GM18909 (cell line): ENCODE measurements at regions not wholly inside any gene's neighbourhood (a gene's known extent, or its start where the extent isn't known, plus 50 kb on each side); places are given as distances from the start of the nearest gene placed in this dataset.

Source experiments
- ATAC-seq: cut with Tn5 transposase; IDR thresholded peaks from one replicate; pipeline ENCODE4 v1.9.1; 2021; ENCODE audit warnings: mild to moderate bottlenecking; ENCODE audit not compliant: unreplicated experiment, poor library complexity

- ATAC-seq, result no peak
Observed at GRCh38 chr11:42138454-42138853, 679.0 kb upstream of the LRRC4C start.

GRCh38 chr11:42145311-42145710 lies 685.9 kb upstream of the LRRC4C start:
- ATAC-seq, result no peak

GRCh38 chr11:42161886-42162285 lies 702.4 kb upstream of the LRRC4C start:
- ATAC-seq, result no peak

GRCh38 chr11:42169191-42169590 lies 709.7 kb upstream of the LRRC4C start:
- ATAC-seq, result no peak

GRCh38 chr11:42170601-42171000 lies 711.1 kb upstream of the LRRC4C start:
- no peak for ATAC-seq

GRCh38 chr11:42171046-42171445 lies 711.6 kb upstream of the LRRC4C start:
- no peak for ATAC-seq

GRCh38 chr11:42172441-42172840 lies 713.0 kb upstream of the LRRC4C start:
- ATAC-seq, result no peak

GRCh38 chr11:42175203-42175602 lies 715.8 kb upstream of the LRRC4C start:
- no peak for ATAC-seq

- no peak for ATAC-seq
Observed at GRCh38 chr11:42179216-42179615, 719.8 kb upstream of the LRRC4C start.

GRCh38 chr11:42195289-42196013 lies 736.0 kb upstream of the LRRC4C start:
- no peak for ATAC-seq

- no peak for ATAC-seq
Observed at GRCh38 chr11:42200311-42200710, 740.9 kb upstream of the LRRC4C start.

- ATAC-seq, result no peak
Observed at GRCh38 chr11:42201603-42202148, 742.2 kb upstream of the LRRC4C start.

GRCh38 chr11:42205518-42205917 lies 746.1 kb upstream of the LRRC4C start:
- no peak for ATAC-seq

- no peak for ATAC-seq
Observed at GRCh38 chr11:42225664-42226063, 766.2 kb upstream of the LRRC4C start.

- ATAC-seq, result no peak
Observed at GRCh38 chr11:42232673-42233072, 773.2 kb upstream of the LRRC4C start.

GRCh38 chr11:42234451-42234951 lies 775.0 kb upstream of the LRRC4C start:
- ATAC-seq, result no peak

- ATAC-seq, result no peak
Observed at GRCh38 chr11:42237701-42238235, 778.3 kb upstream of the LRRC4C start.

- ATAC-seq, result no peak
Observed at GRCh38 chr11:42239188-42239587, 779.7 kb upstream of the LRRC4C start.

GRCh38 chr11:42243385-42243784 lies 783.9 kb upstream of the LRRC4C start:
- ATAC-seq, result no peak

- ATAC-seq, result no peak
Observed at GRCh38 chr11:42244376-42244775, 784.9 kb upstream of the LRRC4C start.

- no peak for ATAC-seq
Observed at GRCh38 chr11:42249401-42249800, 789.9 kb upstream of the LRRC4C start.

GRCh38 chr11:42249956-42250355 lies 790.5 kb upstream of the LRRC4C start:
- ATAC-seq, result no peak
